CD4-positive, alpha-beta T cell treated with Interleukin-12 subunit alpha and Interleukin-12 subunit beta, for 1 hour (primary cell): ENCODE measurements at regions not wholly inside any gene's neighbourhood (a gene's known extent, or its start where the extent isn't known, plus 50 kb on each side); places are given as distances from the start of the nearest gene placed in this dataset.
"Not testable (repeated sequence)": the region's sequence is repeated elsewhere in the genome, so short reads cannot be mapped to it uniquely, and the experiment has no call there.

Source experiments
- DNase-seq: peaks from one replicate; pipeline ENCODE4 v3.0.0-alpha.2; 2020

DNA sequence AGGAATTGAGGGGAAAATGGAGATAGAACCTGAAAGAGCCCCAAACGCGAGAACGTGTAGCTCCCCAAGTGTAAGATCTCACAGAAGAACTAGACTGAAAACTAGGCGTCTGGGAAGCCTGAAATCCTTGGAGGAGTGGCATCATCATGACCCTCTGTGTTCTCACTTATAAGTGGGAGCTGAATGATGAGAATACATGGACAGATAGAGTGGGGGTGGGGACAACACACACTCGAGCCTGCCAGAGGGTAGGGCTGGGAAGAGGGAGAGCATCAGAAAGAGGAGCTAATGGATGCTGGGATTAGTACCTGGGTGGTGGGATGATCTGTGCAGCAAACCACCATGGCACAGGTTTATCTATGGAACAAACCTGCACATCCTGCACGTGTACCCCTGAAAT, 258.7 kb upstream of the NOTCH2NLA start:
- not testable (repeated sequence) for DNase-seq

- DNase-seq: not testable (repeated sequence)
Measured at GRCh38 chr1:146487155-146487554, 258.3 kb upstream of the NOTCH2NLA start.

DNA sequence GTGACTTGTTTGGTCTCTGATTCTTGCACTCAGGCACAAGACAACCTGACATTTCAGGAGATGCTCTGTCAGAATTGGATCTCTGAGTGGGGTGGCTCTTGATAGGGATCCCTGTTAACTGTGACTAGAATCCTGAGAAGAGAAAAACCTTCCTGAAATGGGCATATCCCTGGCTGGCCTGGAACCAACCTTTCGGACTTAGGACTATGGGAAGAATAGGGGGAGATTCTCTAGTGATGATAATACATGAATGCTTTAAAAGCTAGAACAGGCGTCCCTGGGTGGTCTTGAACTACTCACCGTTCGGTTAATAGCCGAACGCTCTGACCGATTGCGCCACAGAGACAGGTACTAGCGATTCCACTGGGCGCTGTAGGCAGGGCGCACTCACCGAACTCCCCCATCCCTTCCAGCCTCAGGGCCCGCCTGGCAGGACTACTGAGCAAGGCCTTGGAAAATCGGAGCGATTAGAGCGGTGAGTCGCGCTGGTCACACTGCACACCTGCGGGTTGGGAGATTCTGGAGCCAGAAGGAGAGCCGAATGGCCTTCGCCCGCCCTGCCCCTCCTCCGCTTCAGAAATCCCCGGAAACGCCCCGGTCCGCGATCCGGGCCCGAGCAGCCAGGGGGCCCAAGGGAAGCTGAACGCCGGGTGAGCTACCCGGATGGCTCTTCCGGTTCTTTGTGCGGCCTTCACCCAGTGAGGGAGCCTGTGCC, 257.6 kb upstream of the NOTCH2NLA start:
- DNase-seq: not testable (repeated sequence)

DNA sequence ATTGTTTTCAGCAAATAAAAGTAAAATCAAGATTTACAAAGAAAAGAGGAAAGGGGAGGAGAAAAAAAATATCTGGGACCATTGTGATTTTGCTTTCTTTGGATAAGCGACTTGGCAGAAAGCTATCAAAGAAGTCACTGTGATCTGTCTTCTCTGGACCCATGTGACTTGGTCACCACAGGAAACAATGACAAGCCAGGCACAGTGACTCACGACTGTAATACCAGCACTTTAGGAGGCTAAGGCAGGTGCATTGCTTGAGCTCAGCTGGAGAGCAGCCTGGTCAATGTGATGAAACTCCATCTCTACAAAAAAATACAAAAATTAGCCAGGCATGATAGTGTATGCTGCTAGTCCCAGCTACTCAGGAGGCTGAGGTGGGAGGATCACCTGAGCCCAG, 255.4 kb upstream of the NOTCH2NLA start:
- not testable (repeated sequence) for DNase-seq

GRCh38 chr1:146479188-146479587, 250.4 kb upstream of the NOTCH2NLA start:
- not testable (repeated sequence) for DNase-seq

GRCh38 chr1:146478125-146478720, 249.4 kb upstream of the NOTCH2NLA start:
- peak; percentile 36 for DNase-seq

- DNase-seq: not testable (repeated sequence)
Measured at GRCh38 chr1:146475086-146475485, 246.3 kb upstream of the NOTCH2NLA start.

DNA sequence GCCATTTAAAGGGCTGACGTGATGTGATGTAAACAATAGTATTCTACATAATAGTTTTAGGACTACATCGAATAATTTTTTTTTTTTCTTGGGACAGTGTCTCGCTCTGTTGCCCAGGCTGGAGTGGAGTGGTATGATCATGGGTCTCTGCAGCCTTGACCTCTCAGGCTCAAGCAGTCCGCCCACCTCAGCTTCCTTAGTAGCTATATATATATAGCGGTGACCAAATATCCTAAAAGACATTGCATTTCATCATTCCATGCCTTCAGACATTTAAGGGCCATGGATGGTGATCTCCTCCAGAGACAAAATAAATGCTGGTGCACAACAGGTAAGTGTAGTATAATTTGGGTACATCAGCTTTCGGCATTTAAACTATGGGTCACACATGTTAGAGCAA, 245.4 kb upstream of the NOTCH2NLA start:
- not testable (repeated sequence) for DNase-seq

DNA sequence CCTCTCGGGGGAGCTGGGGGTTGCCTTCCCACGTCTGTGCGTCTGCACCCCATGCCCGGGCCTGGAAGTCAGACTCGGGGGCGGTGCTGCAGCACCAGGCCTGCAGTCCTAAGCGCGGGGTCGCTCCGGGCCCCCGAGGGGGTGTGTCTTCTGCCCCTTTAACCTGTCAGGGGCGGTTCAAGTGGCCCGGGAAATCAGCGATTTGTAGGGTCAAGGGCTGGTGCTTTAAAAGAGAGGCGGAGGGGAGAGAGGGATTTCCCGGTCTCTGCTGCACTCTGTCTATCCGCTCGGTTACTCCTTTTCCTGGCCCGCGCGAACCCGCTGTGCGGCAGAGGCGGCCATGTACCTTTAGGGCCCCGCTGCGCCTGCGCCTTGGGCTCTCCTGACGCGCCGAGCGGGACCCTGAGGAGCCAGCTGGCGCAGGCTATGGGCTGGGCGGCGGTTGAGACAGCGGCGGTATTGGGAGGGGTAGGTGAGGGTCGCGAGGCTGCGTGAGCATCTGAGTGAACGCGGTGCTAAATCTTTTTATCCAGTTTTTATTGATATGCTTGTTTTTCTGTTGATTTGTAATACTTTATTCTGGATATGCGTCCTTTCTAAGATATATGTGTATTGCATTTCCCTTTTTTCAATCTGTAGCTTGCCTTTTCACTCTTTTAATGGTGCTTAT, 243.5 kb upstream of the NOTCH2NLA start:
- DNase-seq: peak; percentile 76

GRCh38 chr1:146459939-146460338, 231.1 kb upstream of the NOTCH2NLA start:
- not testable (repeated sequence) for DNase-seq

GRCh38 chr1:146459308-146459707, 230.5 kb upstream of the NOTCH2NLA start:
- DNase-seq: peak; percentile 2

- not testable (repeated sequence) for DNase-seq
Measured at GRCh38 chr1:146448877-146449246, 220.0 kb upstream of the NOTCH2NLA start.

GRCh38 chr1:146448212-146448876, 219.5 kb upstream of the NOTCH2NLA start:
- peak; percentile 70 for DNase-seq

- peak; percentile 38 for DNase-seq
Measured at GRCh38 chr1:146443871-146444222, 215.0 kb upstream of the NOTCH2NLA start.

DNA sequence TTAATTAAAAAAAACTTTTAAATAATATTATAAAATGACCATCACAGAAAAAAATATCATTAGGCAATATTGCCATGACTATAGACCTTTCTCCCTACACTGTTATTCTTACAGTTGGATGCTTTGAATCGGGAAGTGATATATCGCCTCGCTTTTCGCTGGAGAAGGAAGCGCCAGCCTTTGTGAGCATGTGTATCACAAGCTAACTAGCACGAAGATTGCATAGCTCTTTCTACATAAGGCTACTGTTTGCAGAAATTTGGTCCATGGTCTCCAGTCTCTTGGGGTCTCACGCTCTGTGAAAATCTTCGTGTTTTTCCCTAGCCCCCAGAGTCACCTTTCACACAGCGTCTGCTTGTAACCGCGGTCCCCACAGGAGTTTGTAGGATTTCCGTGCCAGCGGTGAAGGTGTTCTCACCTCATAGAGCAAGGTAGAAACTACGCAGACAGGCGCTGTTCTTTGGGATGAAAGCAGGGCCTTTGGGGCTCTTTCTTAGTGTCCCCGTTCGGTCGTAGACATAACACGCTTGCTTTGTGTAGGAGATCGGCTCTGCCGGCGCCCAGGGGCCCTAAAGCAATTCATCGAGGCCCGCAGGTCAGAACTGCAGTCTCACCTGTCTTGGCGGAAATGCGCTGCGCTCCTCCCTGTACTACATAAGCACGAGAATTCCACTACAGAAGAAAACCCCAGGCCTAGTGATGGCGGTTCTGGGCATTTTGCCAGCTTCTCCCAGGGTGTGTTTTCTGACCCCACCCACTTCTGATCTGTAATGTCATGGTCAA, 214.5 kb upstream of the NOTCH2NLA start:
- peak; percentile 28 for DNase-seq

GRCh38 chr1:146438543-146438942, 209.7 kb upstream of the NOTCH2NLA start:
- DNase-seq: not testable (repeated sequence)

GRCh38 chr1:146416642-146417041, 187.8 kb upstream of the NOTCH2NLA start:
- not testable (repeated sequence) for DNase-seq

DNA sequence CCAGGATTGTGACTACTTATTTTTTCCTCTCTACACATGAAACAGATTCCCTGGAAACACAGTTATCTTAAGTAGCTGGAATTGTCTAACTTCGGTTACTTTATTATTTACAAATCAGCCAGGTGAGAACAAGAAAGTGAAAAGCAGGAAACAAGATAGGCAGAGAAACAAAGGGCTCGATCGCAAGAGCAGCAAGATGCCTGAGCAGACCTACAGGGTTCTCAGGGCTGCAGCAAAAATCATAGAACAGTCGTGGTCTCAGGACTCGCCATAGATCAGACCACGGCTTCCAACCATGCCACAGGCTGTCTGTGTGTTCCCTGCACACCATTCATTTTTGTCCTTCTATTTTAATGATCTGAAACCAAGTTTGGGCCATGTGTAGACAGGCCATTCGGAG, 186.2 kb upstream of the NOTCH2NLA start:
- not testable (repeated sequence) for DNase-seq

DNA sequence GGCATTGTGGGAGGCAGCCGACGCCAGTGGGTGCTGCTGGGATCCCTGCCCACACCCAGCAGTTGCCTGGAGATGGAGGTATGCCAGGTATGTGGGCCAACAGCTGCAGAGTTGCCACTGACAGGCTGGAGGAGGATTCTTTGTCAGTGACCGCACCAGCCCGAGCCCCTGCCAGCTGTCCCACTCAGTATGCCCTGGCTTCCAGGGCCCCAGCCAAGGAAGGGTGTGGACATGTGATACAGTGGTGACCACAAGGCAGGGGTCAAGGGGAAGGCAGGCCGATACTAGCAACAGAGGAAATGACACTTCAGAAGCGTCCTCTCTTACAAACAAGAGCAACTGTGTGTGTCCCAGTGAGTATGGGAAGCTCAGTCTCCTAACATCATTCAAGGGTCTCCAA, 185.1 kb upstream of the NOTCH2NLA start:
- DNase-seq: not testable (repeated sequence)

DNA sequence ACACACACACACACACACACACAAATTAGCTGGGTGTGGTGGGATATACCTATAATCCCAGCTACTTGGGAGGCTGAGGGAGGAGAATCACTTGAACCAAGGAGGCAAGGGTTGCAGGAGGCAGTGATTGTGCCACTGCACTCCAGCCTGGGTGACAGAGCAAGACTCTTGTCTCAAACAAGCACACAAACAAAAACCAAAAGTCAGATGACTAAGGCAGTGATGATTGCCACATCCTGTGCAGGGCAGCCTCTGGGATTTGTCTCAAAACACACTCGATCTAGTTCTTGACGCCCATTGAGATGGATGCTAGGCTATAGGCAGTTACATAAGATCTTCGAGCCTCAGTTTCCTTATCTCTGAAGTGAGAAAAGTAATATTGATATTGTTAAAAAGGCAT, 183.1 kb upstream of the NOTCH2NLA start:
- peak; percentile 73 for DNase-seq

DNA sequence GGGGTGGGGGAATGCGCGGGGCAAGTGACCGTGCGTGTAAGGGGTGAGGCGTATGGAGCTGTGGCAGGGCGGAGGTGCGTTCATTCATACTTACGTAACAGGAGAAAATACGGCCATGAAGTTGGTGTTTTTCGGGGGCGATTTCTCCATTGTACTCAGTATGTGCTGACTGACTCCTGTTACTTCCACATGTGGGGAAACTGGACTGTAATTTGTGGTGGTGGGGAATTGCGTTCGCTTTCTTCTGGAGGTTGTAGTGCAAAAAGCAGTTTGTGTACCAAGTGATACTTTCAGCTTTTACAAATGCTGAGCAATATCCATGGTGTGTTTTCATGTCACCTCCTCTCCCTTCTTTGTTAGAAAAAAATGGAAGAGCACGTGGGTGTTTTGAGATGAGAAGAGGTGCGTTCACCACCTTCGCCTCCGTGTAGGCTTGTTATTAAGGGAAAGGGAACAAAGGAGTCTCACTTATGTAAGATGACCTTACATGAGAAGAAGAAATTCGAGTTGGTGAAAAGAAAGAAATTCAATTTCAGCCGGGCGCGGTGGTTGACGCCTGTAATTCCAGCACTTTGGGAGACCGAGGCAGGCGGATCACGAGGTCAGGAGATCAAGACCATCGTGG, 181.1 kb upstream of the NOTCH2NLA start:
- DNase-seq: peak; percentile 41

DNA sequence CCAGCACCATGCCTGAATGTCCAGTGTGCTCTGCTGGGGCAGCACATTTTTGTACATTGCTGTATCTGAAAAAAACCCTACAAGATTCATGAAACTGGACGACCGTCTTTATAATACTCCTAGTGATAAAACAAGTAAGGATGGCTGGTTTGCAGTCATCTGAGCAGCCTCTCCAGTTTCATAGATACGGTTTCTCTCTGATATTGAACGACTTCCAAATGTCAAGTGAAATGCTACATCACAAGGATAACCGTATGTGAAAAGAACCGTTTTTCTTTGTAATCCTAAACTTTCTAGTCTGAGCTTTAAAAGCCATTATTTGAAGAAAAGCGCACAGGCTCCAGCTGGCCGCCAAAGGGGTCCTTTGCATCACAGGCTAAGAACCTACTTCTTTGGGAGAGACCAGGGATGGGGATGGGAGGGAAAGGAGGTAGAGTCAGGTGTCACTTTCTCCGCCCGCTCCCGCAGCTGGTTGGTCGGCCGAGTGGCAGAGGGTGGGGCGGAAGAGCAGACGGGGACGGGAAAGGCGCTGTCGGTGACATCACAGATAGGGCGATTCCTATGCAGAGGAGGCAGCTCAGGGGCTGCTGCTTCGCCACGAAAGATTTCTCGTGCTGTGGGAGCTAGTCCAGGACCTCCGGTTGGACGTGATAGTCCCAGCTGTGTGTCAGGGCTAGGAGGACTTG, 180.4 kb upstream of the NOTCH2NLA start:
- DNase-seq: not testable (repeated sequence)
